Activated CD8-positive, alpha-beta T cell treated with anti-CD3 and anti-CD28 coated beads for 36 hours (primary cell): ENCODE measurements at regions not wholly inside any gene's neighbourhood (a gene's known extent, or its start where the extent isn't known, plus 50 kb on each side); places are given as distances from the start of the nearest gene placed in this dataset.

ENCODE experiments used
- ATAC-seq: fragments of 200-7000 bp; cut with Tn5 transposase; one replicate; pipeline ENCODE4 v1.10.0; 2021; ENCODE audit warnings: mild to moderate bottlenecking, moderate library complexity
- CTCF ChIA-PET: fragments of 350-600 bp; sonication (Branson Sonifier 250); formaldehyde crosslinking; loops from one replicate; lab custom pipeline; 2021; ENCODE audit warnings: antibody characterized with exemption; lab: Charles Lee
- POLR2A ChIA-PET: fragments of 350-600 bp; sonication (Branson Sonifier 250); formaldehyde crosslinking; loops from one replicate; lab custom pipeline; 2021; ENCODE audit warnings: antibody characterized with exemption; lab: Charles Lee
- DNase-seq: peaks from one replicate; pipeline ENCODE4 v3.0.0-alpha.2; 2020
- H3K27ac Mint-ChIP-seq: one replicate; pipeline ENCODE4 v1.8.0; 2021; ENCODE audit warnings: mild to moderate bottlenecking, mixed read lengths
- H3K27me3 Mint-ChIP-seq: one replicate; pipeline ENCODE4 v1.8.0; 2021; ENCODE audit warnings: mixed read lengths
- H3K36me3 Mint-ChIP-seq: one replicate; pipeline ENCODE4 v1.8.0; 2021; ENCODE audit warnings: low read depth, mixed read lengths
- H3K4me1 Mint-ChIP-seq: one replicate; pipeline ENCODE4 v1.8.0; 2021; ENCODE audit warnings: low read depth, mixed read lengths
- H3K4me3 Mint-ChIP-seq: one replicate; pipeline ENCODE4 v1.8.0; 2021; ENCODE audit warnings: mild to moderate bottlenecking, moderate library complexity, mixed read lengths
- H3K9me3 Mint-ChIP-seq: one replicate; pipeline ENCODE4 v1.8.0; 2021; ENCODE audit warnings: mixed read lengths
- CTCF ChIP-seq: fragments of 200-600 bp; IDR thresholded peaks from one replicate; pipeline ENCODE4 v1.8.0; 2022; ENCODE audit warnings: antibody characterized with exemption, mild to moderate bottlenecking
- intact Hi-C: fragments of 100-400 bp; cut with micrococcal nuclease; formaldehyde crosslinking; loops from one replicate; pipeline ENCODE4 v1.10.0; 2022

- CTCF ChIA-PET, result no interaction called here
- DNase-seq (no peak), ATAC-seq (no peak)
- H3K4me1 Mint-ChIP-seq, result no peaks in the 10 kb centered on the region
- intact Hi-C loops, result no loop called here
- POLR2A ChIA-PET, result no interaction called here
- H3K27ac Mint-ChIP-seq, result no peak overlapping the region
- no peak overlapping the region for H3K4me3 Mint-ChIP-seq
- peaks cover 4% of the 10 kb centered on the region for H3K27me3 Mint-ChIP-seq
- H3K36me3 Mint-ChIP-seq, result no peaks in the 10 kb centered on the region
- no peak for TF ChIP-seq CTCF
- no peaks in the 10 kb centered on the region for H3K9me3 Mint-ChIP-seq
Observed at GRCh38 chr22:27578937-27579617, 222.5 kb downstream of the MN1 start.

DNA sequence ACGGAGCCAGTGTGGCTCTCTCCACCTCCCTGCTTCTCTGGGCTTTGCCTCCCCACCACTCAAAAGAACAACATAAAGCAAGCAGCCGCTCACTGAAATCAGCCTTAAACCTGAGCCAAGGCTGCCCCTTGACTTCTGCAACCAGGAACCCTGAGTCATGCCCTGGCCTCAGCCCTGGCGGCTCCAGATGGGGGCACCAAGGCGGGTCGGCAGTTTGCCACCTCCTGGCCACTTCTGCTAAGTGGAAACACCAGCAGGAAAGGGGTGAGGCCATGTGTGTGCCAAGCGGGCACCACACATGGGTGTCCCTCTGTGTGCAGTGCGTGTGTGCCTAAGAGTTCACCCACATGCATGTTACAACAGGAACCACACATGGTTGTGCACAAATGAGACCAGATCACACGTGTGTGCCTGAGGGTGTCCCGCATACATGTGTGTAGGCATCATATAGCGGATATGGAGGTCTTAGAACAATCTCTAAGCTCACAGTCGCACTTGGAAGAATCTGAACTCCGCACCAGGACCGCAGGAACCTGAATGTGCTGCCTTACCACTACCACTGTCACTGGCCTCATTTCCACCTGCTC is 221.2 kb downstream of the MN1 start:
- intact Hi-C loops, result no loop called here
- H3K27me3 Mint-ChIP-seq, result peaks cover 2% of the 10 kb centered on the region
- H3K4me1 Mint-ChIP-seq, result no peaks in the 10 kb centered on the region
- H3K36me3 Mint-ChIP-seq, result no peaks in the 10 kb centered on the region
- no peak for DNase-seq
- ATAC-seq, result no peak
- no peak for TF ChIP-seq CTCF
- H3K9me3 Mint-ChIP-seq, result no peaks in the 10 kb centered on the region
- no peak overlapping the region for H3K27ac Mint-ChIP-seq
- H3K4me3 Mint-ChIP-seq, result no peak overlapping the region
- ChIA-PET CTCF (no interaction called here), POLR2A (no interaction called here)

DNA sequence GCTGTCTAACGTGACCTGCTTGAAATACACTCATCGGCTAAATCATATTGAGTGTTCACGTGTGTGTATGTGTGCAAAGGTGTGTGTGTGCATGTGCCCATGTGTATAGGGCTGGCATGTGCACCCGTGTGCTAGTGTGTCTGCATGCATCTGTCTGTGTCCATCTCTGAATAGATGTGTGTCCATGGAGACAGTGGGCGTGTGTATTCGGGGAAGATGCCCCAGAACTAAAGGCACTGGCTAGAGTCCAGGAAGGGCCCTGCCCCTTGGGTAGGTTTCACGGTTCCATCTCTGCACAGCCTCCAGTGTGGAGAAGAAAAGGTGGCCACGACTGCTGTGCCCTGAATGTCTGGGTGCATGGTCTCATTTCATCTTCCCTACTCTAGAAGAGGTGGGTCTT is 220.3 kb downstream of the MN1 start:
- H3K4me3 Mint-ChIP-seq, result no peak overlapping the region
- ATAC-seq (no peak), DNase-seq (no peak)
- H3K9me3 Mint-ChIP-seq, result no peaks in the 10 kb centered on the region
- no peak overlapping the region for H3K27ac Mint-ChIP-seq
- intact Hi-C loops, result no loop called here
- H3K4me1 Mint-ChIP-seq, result no peaks in the 10 kb centered on the region
- peaks cover 2% of the 10 kb centered on the region for H3K27me3 Mint-ChIP-seq
- ChIA-PET CTCF (no interaction called here), POLR2A (no interaction called here)
- no peaks in the 10 kb centered on the region for H3K36me3 Mint-ChIP-seq
- TF ChIP-seq CTCF, result no peak

DNA sequence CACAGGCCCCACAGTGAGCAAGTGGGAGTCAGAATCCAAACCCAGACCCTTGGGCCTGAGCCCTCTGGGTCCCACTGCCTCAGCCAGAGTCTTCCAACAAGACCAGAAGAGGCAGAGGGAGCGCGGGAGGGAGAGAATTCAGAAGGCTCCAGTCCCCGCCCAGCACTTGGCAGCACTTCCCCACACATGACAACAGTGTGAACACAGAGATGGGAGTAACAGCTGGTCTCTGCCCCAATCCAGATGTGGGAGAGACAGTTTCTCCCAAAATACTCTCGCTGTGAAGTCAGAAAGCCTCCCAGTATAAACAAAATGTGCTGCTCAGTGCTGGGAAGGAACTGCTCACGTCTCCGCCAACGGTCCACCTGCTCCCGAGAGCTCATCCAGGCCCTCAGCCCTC is 219.9 kb downstream of the MN1 start:
- Mint-ChIP-seq H3K4me3 (no peak overlapping the region), H3K4me1 (no peaks in the 10 kb centered on the region), H3K36me3 (no peaks in the 10 kb centered on the region), H3K27ac (no peak overlapping the region), H3K27me3 (peaks cover 2% of the 10 kb centered on the region), H3K9me3 (no peaks in the 10 kb centered on the region)
- POLR2A ChIA-PET, result no interaction called here
- CTCF ChIA-PET, result no interaction called here
- DNase-seq, result no peak
- ATAC-seq, result no peak
- intact Hi-C loops, result no loop called here
- no peak for TF ChIP-seq CTCF

- no peak for TF ChIP-seq CTCF
- POLR2A ChIA-PET, result no interaction called here
- CTCF ChIA-PET, result no interaction called here
- H3K36me3 Mint-ChIP-seq, result no peaks in the 10 kb centered on the region
- ATAC-seq (no peak), DNase-seq (no peak)
- H3K9me3 Mint-ChIP-seq, result no peaks in the 10 kb centered on the region
- H3K27ac Mint-ChIP-seq, result no peak overlapping the region
- no peaks in the 10 kb centered on the region for H3K4me1 Mint-ChIP-seq
- intact Hi-C loops, result no loop called here
- H3K4me3 Mint-ChIP-seq, result no peak overlapping the region
- peaks cover 2% of the 10 kb centered on the region for H3K27me3 Mint-ChIP-seq
Observed at GRCh38 chr22:27583856-27584255, 217.7 kb downstream of the MN1 start.
